Endothelial cell of umbilical vein (primary cell): ENCODE measurements at regions not wholly inside any gene's neighbourhood (a gene's known extent, or its start where the extent isn't known, plus 50 kb on each side); places are given as distances from the start of the nearest gene placed in this dataset.

Source experiments
- EZH2 ChIP-seq: IDR thresholded peaks from 2 replicates; pipeline ENCODE4 v1.6.1; 2012; ENCODE audit warnings: borderline replicate concordance, low read depth, mild to moderate bottlenecking, moderate library complexity, low read length, inconsistent platforms; ENCODE audit not compliant: severe bottlenecking
- FOS ChIP-seq: IDR thresholded peaks from 2 replicates; pipeline ENCODE4 v1.6.1; 2011; ENCODE audit warnings: mild to moderate bottlenecking, low read length, moderate library complexity, borderline replicate concordance; ENCODE audit not compliant: insufficient read depth
- GATA2 ChIP-seq: IDR thresholded peaks from 2 replicates; pipeline ENCODE4 v1.7.0; 2011; ENCODE audit warnings: low read depth, mild to moderate bottlenecking, moderate library complexity, mixed read lengths, low read length; ENCODE audit not compliant: insufficient read length, insufficient read depth
- JUN ChIP-seq: IDR thresholded peaks from 2 replicates; pipeline ENCODE4 v1.6.1; 2011; ENCODE audit warnings: borderline replicate concordance, low read depth; ENCODE audit not compliant: insufficient read length, insufficient read depth
- MYC ChIP-seq: IDR thresholded peaks from one replicate; pipeline ENCODE4 v1.6.1; 2011; ENCODE audit warnings: mild to moderate bottlenecking, low read depth, low read length
- POLR2A ChIP-seq: IDR thresholded peaks from 2 replicates; pipeline ENCODE4 v1.6.1; 2012; ENCODE audit warnings: low read depth, mild to moderate bottlenecking, control low read depth, low read length
- POLR2AphosphoS5 ChIP-seq: IDR thresholded peaks from 2 replicates; pipeline ENCODE4 v1.6.1; 2012; ENCODE audit warnings: low read depth, mild to moderate bottlenecking, control low read depth, low read length, moderate library complexity; ENCODE audit not compliant: insufficient read depth
- TF ChIP-seq, protein P1 (sequence below), 2 donors: IDR thresholded peaks; 1 replicate in 1 of 2; 2 replicates in 1 of 2; pipeline ENCODE4 v1.5.1; 2011; ENCODE audit warnings: low read length in 2 of 2, mild to moderate bottlenecking in 2 of 2, moderate library complexity in 2 of 2, control low read depth in 1 of 2, inconsistent platforms in 1 of 2, low read depth in 1 of 2; ENCODE audit not compliant: insufficient read depth in 1 of 2; ENCODE audit errors: extremely low read depth in 1 of 2
- TF ChIP-seq, protein P2 (sequence below): IDR thresholded peaks from 2 replicates; pipeline ENCODE4 v1.6.1; 2011; ENCODE audit not compliant: insufficient read depth, insufficient read length

DNA sequence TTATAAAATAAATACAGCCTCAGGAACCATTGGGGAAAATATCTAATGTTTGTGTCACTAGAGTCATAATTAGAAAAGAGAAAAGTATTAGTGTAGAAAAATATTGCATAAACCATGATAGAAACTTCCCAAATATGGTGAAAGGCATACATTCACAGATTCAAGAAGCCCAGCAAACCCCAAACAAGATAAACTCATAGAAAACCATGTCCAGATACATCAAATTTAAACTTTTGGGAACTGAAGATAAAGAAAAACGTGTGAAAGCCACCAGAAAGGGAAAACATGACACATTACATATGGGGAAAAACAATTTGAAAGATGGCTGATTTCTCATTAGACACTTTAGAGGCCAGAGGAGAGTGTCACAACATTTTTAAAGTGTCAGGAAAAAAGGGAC lies 236.5 kb upstream of the FN1 start:
- TF ChIP-seq MYC (no peak), FOS (no peak), POLR2A (no peak), GATA2 (no peak), POLR2AphosphoS5 (no peak), EZH2 (no peak), JUN (no peak)
- TF ChIP-seq, protein P1, sequence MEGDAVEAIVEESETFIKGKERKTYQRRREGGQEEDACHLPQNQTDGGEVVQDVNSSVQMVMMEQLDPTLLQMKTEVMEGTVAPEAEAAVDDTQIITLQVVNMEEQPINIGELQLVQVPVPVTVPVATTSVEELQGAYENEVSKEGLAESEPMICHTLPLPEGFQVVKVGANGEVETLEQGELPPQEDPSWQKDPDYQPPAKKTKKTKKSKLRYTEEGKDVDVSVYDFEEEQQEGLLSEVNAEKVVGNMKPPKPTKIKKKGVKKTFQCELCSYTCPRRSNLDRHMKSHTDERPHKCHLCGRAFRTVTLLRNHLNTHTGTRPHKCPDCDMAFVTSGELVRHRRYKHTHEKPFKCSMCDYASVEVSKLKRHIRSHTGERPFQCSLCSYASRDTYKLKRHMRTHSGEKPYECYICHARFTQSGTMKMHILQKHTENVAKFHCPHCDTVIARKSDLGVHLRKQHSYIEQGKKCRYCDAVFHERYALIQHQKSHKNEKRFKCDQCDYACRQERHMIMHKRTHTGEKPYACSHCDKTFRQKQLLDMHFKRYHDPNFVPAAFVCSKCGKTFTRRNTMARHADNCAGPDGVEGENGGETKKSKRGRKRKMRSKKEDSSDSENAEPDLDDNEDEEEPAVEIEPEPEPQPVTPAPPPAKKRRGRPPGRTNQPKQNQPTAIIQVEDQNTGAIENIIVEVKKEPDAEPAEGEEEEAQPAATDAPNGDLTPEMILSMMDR (IDR thresholded peaks at IDR 0.05; ENCODE audit: extremely low read depth in 1 of 2, insufficient read depth in 1 of 2, low read depth in 1 of 2, low read length in 2 of 2), result no peak
- TF ChIP-seq, protein P2, sequence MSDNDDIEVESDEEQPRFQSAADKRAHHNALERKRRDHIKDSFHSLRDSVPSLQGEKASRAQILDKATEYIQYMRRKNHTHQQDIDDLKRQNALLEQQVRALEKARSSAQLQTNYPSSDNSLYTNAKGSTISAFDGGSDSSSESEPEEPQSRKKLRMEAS, result no peak
